Common myeloid progenitor, CD34-positive (primary cell): ENCODE measurements at regions not wholly inside any gene's neighbourhood (a gene's known extent, or its start where the extent isn't known, plus 50 kb on each side); places are given as distances from the start of the nearest gene placed in this dataset.

Source experiments
- CTCF ChIA-PET: fragments of 350-600 bp; sonication (Branson Sonifier 250); formaldehyde crosslinking; loops from one replicate; lab custom pipeline; 2021; ENCODE audit warnings: antibody characterized with exemption; lab: Charles Lee
- POLR2A ChIA-PET: fragments of 350-600 bp; sonication (Branson Sonifier 250); formaldehyde crosslinking; loops from one replicate; lab custom pipeline; 2021; ENCODE audit warnings: antibody characterized with exemption; lab: Charles Lee
- DNase-seq, 3 donors: peaks; one replicate each; pipeline versions ENCODE4 v3.0.0 to v3.0.0-alpha.2; 2013
- H3K27ac ChIP-seq, 2 experiments: 1 replicate in 1 of 2; 2 replicates in 1 of 2; pipeline ENCODE4 v1.7.0; 2013; ENCODE audit warnings: inconsistent platforms in 2 of 2, low read length in 2 of 2, mild to moderate bottlenecking in 2 of 2, low read depth in 1 of 2, moderate library complexity in 1 of 2; ENCODE audit not compliant: severe bottlenecking in 2 of 2, insufficient read depth in 1 of 2, poor library complexity in 1 of 2
- H3K27me3 ChIP-seq, 5 experiments: replicated peaks in 2 of 5; 1 replicate in 3 of 5; 2 replicates in 2 of 5; pipeline versions ENCODE4 v1.6.1 to v1.7.0; 2013; ENCODE audit warnings: low read length in 4 of 5, mild to moderate bottlenecking in 2 of 5, moderate library complexity in 2 of 5, inconsistent platforms in 1 of 5; ENCODE audit not compliant: insufficient read depth in 5 of 5, control insufficient read depth in 4 of 5
- H3K36me3 ChIP-seq, 4 experiments: 1 replicate in 2 of 4; 2 replicates in 2 of 4; pipeline versions ENCODE4 v1.6.1 to v1.7.0; 2013; ENCODE audit warnings: low read length in 3 of 4, control low read depth in 1 of 4, mild to moderate bottlenecking in 1 of 4; ENCODE audit not compliant: control insufficient read depth in 4 of 4, insufficient read depth in 4 of 4
- H3K4me1 ChIP-seq, 4 experiments: 1 replicate in 3 of 4; 2 replicates in 1 of 4; pipeline versions ENCODE4 v1.6.1 to v1.7.1; 2013; ENCODE audit warnings: low read length in 3 of 4, mild to moderate bottlenecking in 3 of 4, control low read depth in 1 of 4, inconsistent platforms in 1 of 4, moderate library complexity in 1 of 4; ENCODE audit not compliant: control insufficient read depth in 4 of 4, insufficient read depth in 4 of 4; ENCODE audit errors: control extremely low read depth in 1 of 4
- H3K4me3 ChIP-seq, 7 experiments: 1 replicate in 4 of 7; 2 replicates in 3 of 7; pipeline versions ENCODE4 v1.5.1 to v1.7.0; 2013; ENCODE audit warnings: mild to moderate bottlenecking in 7 of 7, low read length in 6 of 7, moderate library complexity in 6 of 7, inconsistent platforms in 2 of 7, low read depth in 2 of 7, control low read depth in 1 of 7; ENCODE audit not compliant: insufficient read depth in 4 of 7, control insufficient read depth in 1 of 7; ENCODE audit errors: extremely low read depth in 1 of 7
- H3K9me3 ChIP-seq, 5 experiments: 1 replicate in 4 of 5; 2 replicates in 1 of 5; pipeline versions ENCODE4 v1.6.1 to v1.7.1; 2013; ENCODE audit warnings: low read length in 4 of 5, mild to moderate bottlenecking in 2 of 5, inconsistent platforms in 1 of 5, low read depth in 1 of 5, moderate library complexity in 1 of 5; ENCODE audit not compliant: control insufficient read depth in 4 of 5, insufficient read depth in 2 of 5; ENCODE audit errors: control extremely low read depth in 1 of 5
- WGBS: methylation state at CpG from one replicate; pipeline ENCODE4 v1.1.5; 2013; ENCODE audit not compliant: insufficient coverage; 5-methylcytosine and 5-hydroxymethylcytosine counted together

GRCh38 chr15:61743345-61743909, 316.8 kb downstream of the VPS13C start:
- Histone ChIP-seq H3K27me3 (no peaks in the 10 kb centered on the region), H3K36me3 (no peaks in the 10 kb centered on the region), H3K4me3 (no peak overlapping the region), H3K9me3 (peaks cover 0 to 2% (median 0%) of the 10 kb centered on the region in 5 experiments), H3K27ac (no peak overlapping the region), H3K4me1 (no peaks in the 10 kb centered on the region)
- ChIA-PET CTCF (no interaction called here), POLR2A (no interaction called here)
- no peak for DNase-seq
- 100% methylated on average over 2 of the region's 3 CpGs for WGBS

- Histone ChIP-seq H3K4me1 (no peaks in the 10 kb centered on the region), H3K27ac (no peak overlapping the region), H3K4me3 (no peak overlapping the region), H3K9me3 (peaks cover 0 to 2% (median 0%) of the 10 kb centered on the region in 5 experiments), H3K27me3 (no peaks in the 10 kb centered on the region), H3K36me3 (no peaks in the 10 kb centered on the region)
- POLR2A ChIA-PET, result no interaction called here
- CTCF ChIA-PET, result no interaction called here
- no peak for DNase-seq
Measured at GRCh38 chr15:61742591-61742990, 317.7 kb downstream of the VPS13C start.

- POLR2A ChIA-PET, result no interaction called here
- H3K9me3 ChIP-seq, result peaks cover 0 to 2% (median 0%) of the 10 kb centered on the region in 5 experiments
- peak in 2 of 3 donors; percentile 1 to 2 for DNase-seq
- H3K27me3 ChIP-seq, result no peaks in the 10 kb centered on the region
- no peak overlapping the region for H3K27ac ChIP-seq
- H3K4me1 ChIP-seq, result no peaks in the 10 kb centered on the region
- CTCF ChIA-PET, result no interaction called here
- H3K4me3 ChIP-seq, result no peak overlapping the region
- no CpG with 5 or more reads among the region's 1 CpG for WGBS
- H3K36me3 ChIP-seq, result no peaks in the 10 kb centered on the region
Measured at GRCh38 chr15:61736790-61737189, 323.5 kb downstream of the VPS13C start.

- Histone ChIP-seq H3K27me3 (no peaks in the 10 kb centered on the region), H3K9me3 (no peaks in the 10 kb centered on the region), H3K27ac (no peak overlapping the region), H3K4me3 (no peak overlapping the region), H3K36me3 (no peaks in the 10 kb centered on the region), H3K4me1 (no peaks in the 10 kb centered on the region)
- WGBS, result no CpG with 5 or more reads among the region's 3 CpGs
- POLR2A ChIA-PET, result no interaction called here
- CTCF ChIA-PET, result no interaction called here
- DNase-seq, result no peak
Measured at GRCh38 chr15:61731099-61731498, 329.1 kb downstream of the VPS13C start.

GRCh38 chr15:61729646-61730045, 330.6 kb downstream of the VPS13C start:
- H3K27me3 ChIP-seq, result no peaks in the 10 kb centered on the region
- DNase-seq, result no peak
- ChIA-PET POLR2A (no interaction called here), CTCF (no interaction called here)
- no peak overlapping the region for H3K4me3 ChIP-seq
- no peaks in the 10 kb centered on the region for H3K36me3 ChIP-seq
- H3K27ac ChIP-seq, result no peak overlapping the region
- H3K9me3 ChIP-seq, result no peaks in the 10 kb centered on the region
- H3K4me1 ChIP-seq, result no peaks in the 10 kb centered on the region
- WGBS, result 100% methylated on average over 1 of the region's 2 CpGs

- ChIA-PET POLR2A (no interaction called here), CTCF (no interaction called here)
- H3K4me1 ChIP-seq, result no peaks in the 10 kb centered on the region
- no peaks in the 10 kb centered on the region for H3K36me3 ChIP-seq
- no peak for DNase-seq
- H3K9me3 ChIP-seq, result no peaks in the 10 kb centered on the region
- no peaks in the 10 kb centered on the region for H3K27me3 ChIP-seq
- no peak overlapping the region for H3K4me3 ChIP-seq
- no peak overlapping the region for H3K27ac ChIP-seq
- 82% methylated on average over 3 of the region's 7 CpGs for WGBS
Measured at GRCh38 chr15:61726166-61726565, 334.1 kb downstream of the VPS13C start.

GRCh38 chr15:61725251-61725650, 335.0 kb downstream of the VPS13C start:
- Histone ChIP-seq H3K4me3 (no peak overlapping the region), H3K27ac (no peak overlapping the region), H3K27me3 (no peaks in the 10 kb centered on the region), H3K36me3 (no peaks in the 10 kb centered on the region), H3K9me3 (no peaks in the 10 kb centered on the region), H3K4me1 (no peaks in the 10 kb centered on the region)
- ChIA-PET POLR2A (no interaction called here), CTCF (no interaction called here)
- no peak for DNase-seq
- 100% methylated on average over 2 of the region's 3 CpGs for WGBS
